SK-N-MC (cell line): ENCODE measurements at regions not wholly inside any gene's neighbourhood (a gene's known extent, or its start where the extent isn't known, plus 50 kb on each side); places are given as distances from the start of the nearest gene placed in this dataset.

Source experiments
- EZH2 ChIP-seq: fragments of 200-600 bp; sonication (generic); IDR thresholded peaks from one replicate; pipeline ENCODE4 v1.6.1; 2017; ENCODE audit warnings: antibody characterized with exemption
- FOXP2 ChIP-seq: optimal IDR thresholded peaks from 2 replicates; pipeline ENCODE3; 2011; ENCODE audit warnings: mild to moderate bottlenecking, moderate library complexity; ENCODE audit not compliant: insufficient read depth; ENCODE audit errors: extremely low read length, control extremely low read depth
- POLR2AphosphoS5 ChIP-seq: IDR thresholded peaks from 2 replicates; pipeline ENCODE4 v1.6.1; 2012; ENCODE audit warnings: mild to moderate bottlenecking, low read depth, low read length, borderline replicate concordance

DNA sequence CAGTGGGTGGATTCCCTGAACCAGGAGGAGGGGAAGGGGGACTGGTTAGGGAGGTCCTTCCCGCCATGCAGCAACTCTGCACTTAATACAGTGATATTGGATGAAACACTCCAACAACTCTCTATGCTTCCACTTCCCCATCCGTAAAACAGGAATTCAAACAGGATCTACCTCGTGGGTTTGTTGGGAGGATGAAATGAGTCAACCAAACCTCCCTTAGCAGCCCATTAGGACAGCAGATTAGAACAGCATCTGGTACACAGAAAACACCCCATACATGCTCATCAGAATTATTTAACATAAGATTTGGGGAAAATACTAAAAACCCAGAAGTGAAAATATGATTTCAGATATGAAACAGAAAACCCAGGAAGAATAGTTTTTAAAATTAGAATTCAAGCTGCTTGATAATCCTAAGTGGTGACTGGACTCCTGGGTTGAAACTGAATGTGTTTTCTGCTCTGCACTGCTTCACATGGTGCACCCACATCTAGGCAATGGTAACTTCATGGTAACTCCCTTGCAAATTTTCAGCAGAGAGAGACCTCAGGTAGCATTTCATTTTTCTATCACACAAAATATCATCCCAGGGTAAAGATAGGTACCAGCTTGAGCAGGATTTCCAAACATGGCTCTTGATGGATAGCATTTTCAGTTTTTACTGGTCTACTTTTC lies 326.8 kb upstream of the FRG2C start:
- TF ChIP-seq POLR2AphosphoS5 (no peak), EZH2 (no peak), FOXP2 (no peak)
